CD14-positive monocyte (primary cell): ENCODE measurements at regions not wholly inside any gene's neighbourhood (a gene's known extent, or its start where the extent isn't known, plus 50 kb on each side); places are given as distances from the start of the nearest gene placed in this dataset.

Experiments
- DNase-seq, 3 donors: peaks; one replicate each; pipeline ENCODE4 v3.0.0-alpha.2; 2011 to 2022
- H2AFZ ChIP-seq: 2 replicates; pipeline ENCODE4 v1.6.0; 2012; ENCODE audit warnings: mild to moderate bottlenecking, low read depth, low read length, inconsistent platforms; ENCODE audit not compliant: insufficient read depth, poor library complexity, severe bottlenecking
- H3K27ac ChIP-seq, 2 donors: 1 replicate in 1 of 2; 2 replicates in 1 of 2; pipeline ENCODE4 v1.5.1; 2012 to 2013; ENCODE audit warnings: low read length in 2 of 2, control low read depth in 1 of 2, inconsistent platforms in 1 of 2, low read depth in 1 of 2, mild to moderate bottlenecking in 1 of 2
- H3K27me3 ChIP-seq, 2 donors: one replicate each; pipeline versions ENCODE4 v1.6.0 to v1.6.1; 2011 to 2013; ENCODE audit warnings: low read length in 2 of 2; ENCODE audit not compliant: control insufficient read depth in 2 of 2, insufficient read depth in 2 of 2
- H3K36me3 ChIP-seq, 2 donors: replicated peaks in 1 of 2; 1 replicate in 1 of 2; 2 replicates in 1 of 2; pipeline versions ENCODE4 v1.5.1 to v1.6.1; 2012 to 2013; ENCODE audit warnings: low read length in 2 of 2, control low read depth in 1 of 2, inconsistent platforms in 1 of 2, mild to moderate bottlenecking in 1 of 2; ENCODE audit not compliant: insufficient read depth in 2 of 2, control insufficient read depth in 1 of 2
- H3K4me1 ChIP-seq, 2 donors: 1 replicate in 1 of 2; 2 replicates in 1 of 2; pipeline versions ENCODE4 v1.5.1 to v1.6.1; 2012 to 2013; ENCODE audit warnings: low read length in 2 of 2, control low read depth in 1 of 2, inconsistent platforms in 1 of 2, mild to moderate bottlenecking in 1 of 2, moderate library complexity in 1 of 2; ENCODE audit not compliant: insufficient read depth in 2 of 2, control insufficient read depth in 1 of 2
- H3K4me2 ChIP-seq: replicated peaks from 2 replicates; pipeline ENCODE3; 2012; ENCODE audit warnings: low read length, moderate library complexity, mild to moderate bottlenecking; ENCODE audit not compliant: poor library complexity, severe bottlenecking; ENCODE audit errors: extremely low read depth
- H3K4me3 ChIP-seq, 3 experiments: fragments of 200-600 bp in 1 of 3; sonication (generic) in 1 of 3; replicated peaks in 1 of 3; 1 replicate in 2 of 3; 2 replicates in 1 of 3; pipeline ENCODE4 v1.5.1; 2011 to 2013; ENCODE audit warnings: low read length in 3 of 3, mild to moderate bottlenecking in 3 of 3, control low read depth in 2 of 3, low read depth in 2 of 3, inconsistent platforms in 1 of 3, moderate library complexity in 1 of 3
- H3K79me2 ChIP-seq: 2 replicates; pipeline ENCODE4 v1.6.0; 2012; ENCODE audit warnings: mild to moderate bottlenecking, control low read depth, inconsistent platforms, low read length, moderate library complexity; ENCODE audit not compliant: insufficient read depth
- H3K9ac ChIP-seq: 2 replicates; pipeline ENCODE4 v1.6.0; 2017; ENCODE audit warnings: low read length, mild to moderate bottlenecking; ENCODE audit not compliant: insufficient read depth, poor library complexity, severe bottlenecking
- H3K9me3 ChIP-seq, 2 donors: replicated peaks in 1 of 2; 1 replicate in 1 of 2; 2 replicates in 1 of 2; pipeline versions ENCODE4 v1.5.1 to v1.6.1; 2012 to 2013; ENCODE audit warnings: low read length in 2 of 2, control low read depth in 1 of 2; ENCODE audit not compliant: control insufficient read depth in 1 of 2, insufficient read depth in 1 of 2
- H4K20me1 ChIP-seq: 2 replicates; pipeline ENCODE4 v1.6.0; 2012; ENCODE audit warnings: mild to moderate bottlenecking, low read length, control low read depth, moderate library complexity; ENCODE audit not compliant: insufficient read depth
- H3K27ac Mint-ChIP-seq, 7 donors: one replicate each; pipeline ENCODE4 v1.8.0; 2020; ENCODE audit warnings: mild to moderate bottlenecking in 7 of 7, mixed read lengths in 7 of 7, moderate library complexity in 6 of 7, inconsistent platforms in 2 of 7
- H3K27me3 Mint-ChIP-seq, 3 donors: one replicate each; pipeline ENCODE4 v1.8.0; 2021 to 2022; ENCODE audit warnings: low read depth in 3 of 3, mild to moderate bottlenecking in 3 of 3, mixed read lengths in 3 of 3, moderate library complexity in 3 of 3, inconsistent platforms in 1 of 3
- H3K36me3 Mint-ChIP-seq, 2 donors: one replicate each; pipeline ENCODE4 v1.8.0; 2020; ENCODE audit warnings: mixed read lengths in 2 of 2, inconsistent platforms in 1 of 2, mild to moderate bottlenecking in 1 of 2
- H3K4me1 Mint-ChIP-seq: one replicate; pipeline ENCODE4 v1.8.0; 2020; ENCODE audit warnings: mild to moderate bottlenecking, mixed read lengths
- H3K4me3 Mint-ChIP-seq, 2 donors: one replicate each; pipeline ENCODE4 v1.8.0; 2020; ENCODE audit warnings: mild to moderate bottlenecking in 2 of 2, mixed read lengths in 2 of 2, moderate library complexity in 1 of 2
- H3K9me3 Mint-ChIP-seq, 7 donors: one replicate each; pipeline ENCODE4 v1.8.0; 2020 to 2022; ENCODE audit warnings: mixed read lengths in 7 of 7, mild to moderate bottlenecking in 6 of 7, moderate library complexity in 6 of 7, inconsistent platforms in 2 of 7
- CTCF ChIP-seq: fragments of 200-600 bp; IDR thresholded peaks from one replicate; pipeline ENCODE4 v1.8.0; 2022; ENCODE audit warnings: antibody characterized with exemption, mild to moderate bottlenecking
- WGBS: methylation state at CpG from one replicate; pipeline ENCODE4 v1.1.5; 2013; ENCODE audit warnings: missing lambda C conversion rate; ENCODE audit not compliant: insufficient coverage; 5-methylcytosine and 5-hydroxymethylcytosine counted together
- intact Hi-C, 2 donors: fragments of 100-400 bp; cut with micrococcal nuclease; formaldehyde crosslinking; loops; one replicate each; pipeline versions ENCODE4 v1.15.0 to v1.15.1; 2023

GRCh38 chr9:87249029-87249428 is 248.6 kb upstream of the DAPK1 start:
- no peaks in the 10 kb centered on the region for H3K9me3 ChIP-seq
- 74% methylated on average over 3 of the region's 3 CpGs for WGBS
- TF ChIP-seq CTCF, result no peak

GRCh38 chr9:87250205-87250604 is 247.5 kb upstream of the DAPK1 start:
- no peak for DNase-seq
- Histone ChIP-seq H3K4me3 (no peak overlapping the region), H3K27ac (no peak overlapping the region), H3K4me2 (no peak overlapping the region), H3K36me3 (no peaks in the 10 kb centered on the region), H4K20me1 (no peaks in the 10 kb centered on the region), H2AFZ (no peak overlapping the region), H3K27me3 (no peaks in the 10 kb centered on the region), H3K4me1 (peaks cover 0 to 4% of the 10 kb centered on the region in 2 donors), H3K9me3 (no peaks in the 10 kb centered on the region), H3K79me2 (no peaks in the 10 kb centered on the region), H3K9ac (no peak overlapping the region)
- WGBS, result 67% methylated on average over 1 of the region's 1 CpG
- intact Hi-C loops, result no loop called here
- peaks cover 0 to 8% (median 0%) of the 10 kb centered on the region in 7 donors for H3K9me3 Mint-ChIP-seq
- no peak for TF ChIP-seq CTCF
- H3K4me1 Mint-ChIP-seq, result peaks cover 4% of the 10 kb centered on the region
- H3K36me3 Mint-ChIP-seq, result no peaks in the 10 kb centered on the region
- H3K27ac Mint-ChIP-seq, result no peak overlapping the region
- H3K27me3 Mint-ChIP-seq, result peaks cover 1 to 8% (median 3%) of the 10 kb centered on the region in 3 donors
- H3K4me3 Mint-ChIP-seq, result no peak overlapping the region

More at GRCh38 chr9:87249029-87249428, 248.6 kb upstream of the DAPK1 start:
- Mint-ChIP-seq H3K27ac (no peak overlapping the region), H3K9me3 (peaks cover 0 to 6% (median 0%) of the 10 kb centered on the region in 7 donors), H3K4me1 (peaks cover 6% of the 10 kb centered on the region), H3K27me3 (peaks cover 1 to 8% (median 3%) of the 10 kb centered on the region in 3 donors), H3K4me3 (no peak overlapping the region), H3K36me3 (no peaks in the 10 kb centered on the region)
- intact Hi-C loops, result no loop called here
- Histone ChIP-seq H3K9ac (no peak overlapping the region), H3K27me3 (no peaks in the 10 kb centered on the region), H3K4me3 (no peak overlapping the region), H3K79me2 (no peaks in the 10 kb centered on the region), H4K20me1 (no peaks in the 10 kb centered on the region), H3K27ac (no peak overlapping the region), H2AFZ (no peak overlapping the region), H3K4me1 (peaks cover 0 to 4% of the 10 kb centered on the region in 2 donors), H3K36me3 (no peaks in the 10 kb centered on the region), H3K4me2 (no peak overlapping the region)
- no peak for DNase-seq
